Activated CD8-positive, alpha-beta T cell treated with anti-CD3 and anti-CD28 coated beads for 36 hours (primary cell): ENCODE measurements at regions not wholly inside any gene's neighbourhood (a gene's known extent, or its start where the extent isn't known, plus 50 kb on each side); places are given as distances from the start of the nearest gene placed in this dataset.

ENCODE experiments used
- ATAC-seq: fragments of 200-7000 bp; cut with Tn5 transposase; one replicate; pipeline ENCODE4 v1.10.0; 2021; ENCODE audit warnings: mild to moderate bottlenecking, moderate library complexity
- CTCF ChIA-PET: fragments of 350-600 bp; sonication (Branson Sonifier 250); formaldehyde crosslinking; loops from one replicate; lab custom pipeline; 2021; ENCODE audit warnings: antibody characterized with exemption; lab: Charles Lee
- POLR2A ChIA-PET: fragments of 350-600 bp; sonication (Branson Sonifier 250); formaldehyde crosslinking; loops from one replicate; lab custom pipeline; 2021; ENCODE audit warnings: antibody characterized with exemption; lab: Charles Lee
- DNase-seq: peaks from one replicate; pipeline ENCODE4 v3.0.0-alpha.2; 2020
- H3K27ac Mint-ChIP-seq: one replicate; pipeline ENCODE4 v1.8.0; 2021; ENCODE audit warnings: mild to moderate bottlenecking, mixed read lengths
- H3K27me3 Mint-ChIP-seq: one replicate; pipeline ENCODE4 v1.8.0; 2021; ENCODE audit warnings: mixed read lengths
- H3K36me3 Mint-ChIP-seq: one replicate; pipeline ENCODE4 v1.8.0; 2021; ENCODE audit warnings: low read depth, mixed read lengths
- H3K4me1 Mint-ChIP-seq: one replicate; pipeline ENCODE4 v1.8.0; 2021; ENCODE audit warnings: low read depth, mixed read lengths
- H3K4me3 Mint-ChIP-seq: one replicate; pipeline ENCODE4 v1.8.0; 2021; ENCODE audit warnings: mild to moderate bottlenecking, moderate library complexity, mixed read lengths
- H3K9me3 Mint-ChIP-seq: one replicate; pipeline ENCODE4 v1.8.0; 2021; ENCODE audit warnings: mixed read lengths
- CTCF ChIP-seq: fragments of 200-600 bp; IDR thresholded peaks from one replicate; pipeline ENCODE4 v1.8.0; 2022; ENCODE audit warnings: antibody characterized with exemption, mild to moderate bottlenecking
- intact Hi-C: fragments of 100-400 bp; cut with micrococcal nuclease; formaldehyde crosslinking; loops from one replicate; pipeline ENCODE4 v1.10.0; 2022

- intact Hi-C loops, result no loop called here
- ATAC-seq (no peak), DNase-seq (no peak)
- H3K4me3 Mint-ChIP-seq, result no peak overlapping the region
- ChIA-PET CTCF (interaction anchor here (3.0 kb wide), 1 partner anchor 12 kb away, joined by 15 read pairs; no protein-coding TSS in a partner anchor), POLR2A (no interaction called here)
- no peak overlapping the region for H3K27ac Mint-ChIP-seq
- TF ChIP-seq CTCF, result no peak
- no peaks in the 10 kb centered on the region for H3K9me3 Mint-ChIP-seq
- H3K36me3 Mint-ChIP-seq, result no peaks in the 10 kb centered on the region
- no peaks in the 10 kb centered on the region for H3K4me1 Mint-ChIP-seq
- peaks cover 5% of the 10 kb centered on the region for H3K27me3 Mint-ChIP-seq
Measured at GRCh38 chr9:71592400-71592799, 175.9 kb downstream of the CEMIP2 start.

GRCh38 chr9:71590362-71590761, 178.0 kb downstream of the CEMIP2 start:
- DNase-seq (no peak), ATAC-seq (no peak)
- Mint-ChIP-seq H3K4me3 (no peak overlapping the region), H3K9me3 (no peaks in the 10 kb centered on the region), H3K27me3 (peaks cover 3% of the 10 kb centered on the region), H3K4me1 (no peaks in the 10 kb centered on the region), H3K27ac (no peak overlapping the region), H3K36me3 (no peaks in the 10 kb centered on the region)
- TF ChIP-seq CTCF, result no peak
- ChIA-PET CTCF (interaction anchor here (1.5 kb wide), 1 partner anchor 14 kb away, joined by 7 read pairs; no protein-coding TSS in a partner anchor), POLR2A (no interaction called here)
- intact Hi-C loops, result no loop called here

- Mint-ChIP-seq H3K27me3 (peaks cover 3% of the 10 kb centered on the region), H3K36me3 (no peaks in the 10 kb centered on the region), H3K27ac (no peak overlapping the region), H3K9me3 (no peaks in the 10 kb centered on the region), H3K4me3 (no peak overlapping the region), H3K4me1 (no peaks in the 10 kb centered on the region)
- intact Hi-C loops, result no loop called here
- ChIA-PET POLR2A (no interaction called here), CTCF (no interaction called here)
- ATAC-seq (no peak), DNase-seq (no peak)
- no peak for TF ChIP-seq CTCF
Measured at GRCh38 chr9:71589612-71590011, 178.7 kb downstream of the CEMIP2 start.

- POLR2A ChIA-PET, result interaction anchor here (0.5 kb wide), 1 partner anchor 67 kb away, joined by 3 read pairs; no protein-coding TSS in a partner anchor
- no peak for ATAC-seq
Measured at GRCh38 chr9:71587576-71588362, 180.5 kb downstream of the CEMIP2 start.

More at GRCh38 chr9:71587576-71588362, 180.5 kb downstream of the CEMIP2 start:
- Mint-ChIP-seq H3K4me1 (no peaks in the 10 kb centered on the region), H3K4me3 (no peak overlapping the region), H3K9me3 (no peaks in the 10 kb centered on the region), H3K36me3 (no peaks in the 10 kb centered on the region), H3K27ac (no peak overlapping the region), H3K27me3 (no peaks in the 10 kb centered on the region)
- DNase-seq, result peak; percentile 16
- no peak for TF ChIP-seq CTCF
- CTCF ChIA-PET, result interaction anchor here (0.7 to 0.9 kb wide), 3 partner anchors 17 to 368 kb away, joined by 3 to 4 read pairs (median 3); no protein-coding TSS in a partner anchor
- intact Hi-C loops, result no loop called here
